ENCODE measurements at regions not wholly inside any gene's neighbourhood (a gene's known extent, or its start where the extent isn't known, plus 50 kb on each side); places are given as distances from the start of the nearest gene placed in this dataset.
A peak's percentile ranks its signal among the peaks of the same experiment; 100 is the strongest.

DNA sequence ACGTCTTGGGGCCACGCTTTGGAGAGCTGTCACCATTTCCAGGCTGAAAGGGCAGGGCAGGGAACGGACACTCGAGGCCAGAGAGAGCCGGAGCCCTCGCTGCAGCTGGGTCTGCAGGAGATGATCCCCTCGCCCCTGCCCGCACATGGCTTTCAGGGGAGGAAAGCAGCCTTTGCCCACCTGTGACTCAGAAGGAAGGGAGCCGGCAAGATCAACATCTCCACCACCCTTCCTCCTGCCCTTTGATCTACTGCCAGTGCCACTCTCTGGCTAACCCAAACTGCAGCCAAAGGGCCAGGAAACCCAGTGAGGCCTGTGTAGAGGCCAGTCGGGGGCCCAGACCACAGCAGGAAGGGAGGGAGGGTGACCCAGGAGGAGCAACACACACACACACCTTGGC lies 137.1 kb upstream of the ERCC6L2 start:
- H3K9me3 ChIP-seq (ENCODE audit: low read depth, low read length, poor library complexity, severe bottlenecking), result no peaks in the 10 kb centered on the region
- no TSS peak for BruUV-seq (replicated peaks)
- no peaks in the 10 kb centered on the region for H3K4me1 ChIP-seq (ENCODE audit: insufficient read depth, low read length, poor library complexity, severe bottlenecking)
- POLR2A ChIA-PET (ENCODE audit: low non-redundant PET), result no interaction called here
- H3K36me3 ChIP-seq (ENCODE audit: insufficient read depth, low read length, poor library complexity, severe bottlenecking), result no peaks in the 10 kb centered on the region
- DNase-seq (ENCODE audit: low spot score), result no peak
- no peak overlapping the region for H3K4me3 ChIP-seq (ENCODE audit: low read depth, low read length, poor library complexity, severe bottlenecking)
- H3K27ac ChIP-seq (ENCODE audit: low read depth, low read length, poor library complexity, severe bottlenecking), result no peak overlapping the region
- H3K27me3 ChIP-seq (replicated peaks; ENCODE audit: insufficient read depth, low read depth, low read length, poor library complexity), result no peaks in the 10 kb centered on the region
- TF ChIP-seq EZH2 (IDR thresholded peaks at IDR 0.05; ENCODE audit: borderline replicate concordance, low read depth, low read length, poor library complexity, severe bottlenecking), result no peak
- TF ChIP-seq, protein P1, sequence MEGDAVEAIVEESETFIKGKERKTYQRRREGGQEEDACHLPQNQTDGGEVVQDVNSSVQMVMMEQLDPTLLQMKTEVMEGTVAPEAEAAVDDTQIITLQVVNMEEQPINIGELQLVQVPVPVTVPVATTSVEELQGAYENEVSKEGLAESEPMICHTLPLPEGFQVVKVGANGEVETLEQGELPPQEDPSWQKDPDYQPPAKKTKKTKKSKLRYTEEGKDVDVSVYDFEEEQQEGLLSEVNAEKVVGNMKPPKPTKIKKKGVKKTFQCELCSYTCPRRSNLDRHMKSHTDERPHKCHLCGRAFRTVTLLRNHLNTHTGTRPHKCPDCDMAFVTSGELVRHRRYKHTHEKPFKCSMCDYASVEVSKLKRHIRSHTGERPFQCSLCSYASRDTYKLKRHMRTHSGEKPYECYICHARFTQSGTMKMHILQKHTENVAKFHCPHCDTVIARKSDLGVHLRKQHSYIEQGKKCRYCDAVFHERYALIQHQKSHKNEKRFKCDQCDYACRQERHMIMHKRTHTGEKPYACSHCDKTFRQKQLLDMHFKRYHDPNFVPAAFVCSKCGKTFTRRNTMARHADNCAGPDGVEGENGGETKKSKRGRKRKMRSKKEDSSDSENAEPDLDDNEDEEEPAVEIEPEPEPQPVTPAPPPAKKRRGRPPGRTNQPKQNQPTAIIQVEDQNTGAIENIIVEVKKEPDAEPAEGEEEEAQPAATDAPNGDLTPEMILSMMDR (conservative IDR thresholded peaks at IDR 0.05; ENCODE audit: low read depth, low read length), result no peak
- CTCF ChIA-PET, result no interaction called here
- intact Hi-C loops (cut with micrococcal nuclease; ENCODE audit: unreplicated experiment), result no loop called here

DNA sequence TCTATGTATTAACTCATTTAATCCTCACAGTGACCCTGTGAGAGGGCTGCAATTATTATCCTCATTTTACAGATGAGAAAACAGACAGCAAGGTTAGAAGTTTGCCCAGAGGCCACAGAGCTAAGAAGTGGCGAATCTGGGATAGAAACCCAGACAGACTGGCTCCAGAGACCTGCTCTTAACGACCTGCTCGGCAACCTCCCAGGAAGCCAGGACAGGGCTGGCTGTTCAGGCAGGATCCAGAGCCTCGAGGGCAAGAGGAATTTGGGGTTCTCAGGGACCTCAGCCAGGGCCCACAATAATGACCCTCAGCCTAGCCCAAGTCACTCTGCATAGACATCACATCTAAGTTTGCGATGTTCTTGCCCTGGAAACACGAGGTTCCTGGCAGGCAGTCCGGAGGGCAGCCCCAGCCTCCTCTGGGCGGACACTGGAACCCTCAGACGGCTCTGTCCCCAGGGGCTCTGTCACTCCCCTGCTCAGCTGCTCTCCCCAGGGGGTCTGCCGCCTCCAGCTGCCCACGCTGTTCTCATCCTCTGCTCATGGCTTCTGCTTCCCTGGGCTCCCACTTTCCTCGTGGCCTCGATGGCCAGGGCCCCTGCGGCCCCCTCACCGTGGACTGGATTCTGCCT lies 138.5 kb upstream of the ERCC6L2 start:
- no peaks in the 10 kb centered on the region for H3K36me3 ChIP-seq (ENCODE audit: insufficient read depth, low read length, poor library complexity, severe bottlenecking)
- DNase-seq (ENCODE audit: low spot score), result peak; percentile 14
- H3K27me3 ChIP-seq (replicated peaks; ENCODE audit: insufficient read depth, low read depth, low read length, poor library complexity), result no peaks in the 10 kb centered on the region
- no peak overlapping the region for H3K4me3 ChIP-seq (ENCODE audit: low read depth, low read length, poor library complexity, severe bottlenecking)
- no TSS peak for BruUV-seq (replicated peaks)
- TF ChIP-seq, protein P1 (conservative IDR thresholded peaks at IDR 0.05; ENCODE audit: low read depth, low read length), result no peak
- no peak for TF ChIP-seq EZH2 (IDR thresholded peaks at IDR 0.05; ENCODE audit: borderline replicate concordance, low read depth, low read length, poor library complexity, severe bottlenecking)
- H3K4me1 ChIP-seq (ENCODE audit: insufficient read depth, low read length, poor library complexity, severe bottlenecking), result no peaks in the 10 kb centered on the region
- no peak overlapping the region for H3K27ac ChIP-seq (ENCODE audit: low read depth, low read length, poor library complexity, severe bottlenecking)
- intact Hi-C loops (cut with micrococcal nuclease; ENCODE audit: unreplicated experiment), result no loop called here
- H3K9me3 ChIP-seq (ENCODE audit: low read depth, low read length, poor library complexity, severe bottlenecking), result no peaks in the 10 kb centered on the region
- CTCF ChIA-PET, result interaction anchor here (0.9 kb wide), 1 partner anchor 325 kb away, joined by 3 read pairs; no protein-coding TSS in a partner anchor
- POLR2A ChIA-PET (ENCODE audit: low non-redundant PET), result interaction anchor here (1.0 kb wide), 1 partner anchor 10 kb away, joined by 4 read pairs; no protein-coding TSS in a partner anchor

DNA sequence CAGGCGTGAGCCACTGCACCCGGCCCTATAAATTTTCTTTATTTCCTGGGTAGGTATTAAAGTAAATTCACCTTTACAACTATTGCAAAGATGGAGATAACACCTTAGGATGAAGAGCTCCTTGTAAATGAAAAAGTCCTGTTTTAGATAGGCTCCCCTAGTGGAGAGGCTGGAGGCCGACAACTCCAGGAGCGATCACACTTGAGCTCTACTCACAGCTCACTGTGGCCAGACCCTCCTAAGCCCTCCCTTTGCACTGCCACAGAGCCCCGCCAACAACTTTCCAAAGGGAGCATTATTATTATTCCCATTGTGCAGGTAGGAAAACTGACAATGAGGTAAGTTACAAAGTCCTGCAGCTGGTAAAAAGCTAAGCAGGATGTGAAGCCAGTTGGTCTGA lies 139.1 kb upstream of the ERCC6L2 start:
- intact Hi-C loops (cut with micrococcal nuclease; ENCODE audit: unreplicated experiment), result no loop called here
- POLR2A ChIA-PET (ENCODE audit: low non-redundant PET), result interaction anchor here (1.0 kb wide), 1 partner anchor 9 kb away, joined by 4 read pairs; no protein-coding TSS in a partner anchor

More for the DNA sequence above, 139.1 kb upstream of the ERCC6L2 start:
- H3K4me3 ChIP-seq (ENCODE audit: low read depth, low read length, poor library complexity, severe bottlenecking), result no peak overlapping the region
- no peaks in the 10 kb centered on the region for H3K9me3 ChIP-seq (ENCODE audit: low read depth, low read length, poor library complexity, severe bottlenecking)
- TF ChIP-seq, protein P1 (conservative IDR thresholded peaks at IDR 0.05; ENCODE audit: low read depth, low read length), result peak; percentile 58
- no peak for TF ChIP-seq EZH2 (IDR thresholded peaks at IDR 0.05; ENCODE audit: borderline replicate concordance, low read depth, low read length, poor library complexity, severe bottlenecking)
- DNase-seq (ENCODE audit: low spot score), result peak; percentile 26
- H3K4me1 ChIP-seq (ENCODE audit: insufficient read depth, low read length, poor library complexity, severe bottlenecking), result no peaks in the 10 kb centered on the region
- BruUV-seq (replicated peaks), result no TSS peak
- no peaks in the 10 kb centered on the region for H3K27me3 ChIP-seq (replicated peaks; ENCODE audit: insufficient read depth, low read depth, low read length, poor library complexity)
- CTCF ChIA-PET, result interaction anchor here (0.6 to 0.9 kb wide), 2 partner anchors 16 to 325 kb away, joined by 3 to 5 read pairs; no protein-coding TSS in a partner anchor
- no peak overlapping the region for H3K27ac ChIP-seq (ENCODE audit: low read depth, low read length, poor library complexity, severe bottlenecking)
- H3K36me3 ChIP-seq (ENCODE audit: insufficient read depth, low read length, poor library complexity, severe bottlenecking), result no peaks in the 10 kb centered on the region

Data from A673 (cell line).